GM12874 (cell line): ENCODE measurements at regions not wholly inside any gene's neighbourhood (a gene's known extent, or its start where the extent isn't known, plus 50 kb on each side); places are given as distances from the start of the nearest gene placed in this dataset.

Experiments
- CTCF ChIP-seq: IDR thresholded peaks from 2 replicates; pipeline ENCODE4 v1.5.1; 2011; ENCODE audit warnings: low read depth, mild to moderate bottlenecking, control low read depth, low read length, moderate library complexity; ENCODE audit not compliant: insufficient read depth

GRCh38 chr9:31500422-31500821 lies 884.0 kb upstream of the ACO1 start:
- TF ChIP-seq CTCF = no peak

GRCh38 chr9:31519011-31519410 lies 865.4 kb upstream of the ACO1 start:
- no peak for TF ChIP-seq CTCF

- no peak for TF ChIP-seq CTCF
Observed at GRCh38 chr9:31519424-31519823, 865.0 kb upstream of the ACO1 start.

- no peak for TF ChIP-seq CTCF
Observed at GRCh38 chr9:31519826-31520225, 864.6 kb upstream of the ACO1 start.

- no peak for TF ChIP-seq CTCF
Observed at GRCh38 chr9:31520301-31521085, 864.0 kb upstream of the ACO1 start.

GRCh38 chr9:31535651-31536050 lies 848.8 kb upstream of the ACO1 start:
- no peak for TF ChIP-seq CTCF

GRCh38 chr9:31536471-31536870 lies 848.0 kb upstream of the ACO1 start:
- TF ChIP-seq CTCF = no peak
